ENCODE measurements at regions not wholly inside any gene's neighbourhood (a gene's known extent, or its start where the extent isn't known, plus 50 kb on each side); places are given as distances from the start of the nearest gene placed in this dataset.

- TF ChIP-seq CTCF (conservative IDR thresholded peaks at IDR 0.05; ENCODE audit: low read depth, low read length) = no peak
- TF ChIP-seq EZH2 (IDR thresholded peaks at IDR 0.05; ENCODE audit: low read length, unreplicated experiment) = no peak
Measured at GRCh38 chr9:11931751-11932150, 761.4 kb upstream of the TYRP1 start.
